GM12878 (cell line): ENCODE measurements at regions not wholly inside any gene's neighbourhood (a gene's known extent, or its start where the extent isn't known, plus 50 kb on each side); places are given as distances from the start of the nearest gene placed in this dataset.
A peak's percentile ranks its signal among the peaks of the same experiment; 100 is the strongest.

Experiments
- NR2C1 ChIP-seq: fragments of 450-650 bp; IDR thresholded peaks from 2 replicates; pipeline ENCODE4 v1.6.1; 2017; ENCODE audit warnings: antibody characterized with exemption, mild to moderate bottlenecking, moderate library complexity
- NR2C2 ChIP-seq: IDR thresholded peaks from 2 replicates; pipeline ENCODE4 v1.6.1; 2011; ENCODE audit warnings: borderline replicate concordance, low read depth; ENCODE audit not compliant: control insufficient read depth, insufficient read length
- POLR2A ChIP-seq: IDR thresholded peaks from 2 replicates; pipeline ENCODE4 v1.6.1; 2011; ENCODE audit warnings: low read depth, mild to moderate bottlenecking, low read length
- POLR2AphosphoS2 ChIP-seq: IDR thresholded peaks from 2 replicates; pipeline ENCODE4 v1.6.1; 2011; ENCODE audit warnings: low read depth, mild to moderate bottlenecking, low read length, improper control_type of control experiment, moderate library complexity
- REST ChIP-seq: IDR thresholded peaks from 2 replicates; pipeline ENCODE4 v1.6.1; 2012; ENCODE audit warnings: mild to moderate bottlenecking, low read depth, low read length
- RFX5 ChIP-seq: IDR thresholded peaks from 2 replicates; pipeline ENCODE4 v1.6.1; 2011; ENCODE audit warnings: low read depth, low read length, improper control_type of control experiment
- ZNF274 ChIP-seq: IDR thresholded peaks from one replicate; pipeline ENCODE4 v1.8.0; 2011; ENCODE audit not compliant: insufficient read length, insufficient read depth

GRCh38 chr17:13940858-13941665, 128.2 kb upstream of the COX10 start:
- TF ChIP-seq NR2C2: no peak
- TF ChIP-seq POLR2A: no peak
- no peak for TF ChIP-seq RFX5
- no peak for TF ChIP-seq POLR2AphosphoS2
- TF ChIP-seq REST: no peak
- no peak for TF ChIP-seq ZNF274
- peak; percentile 34; the same call in 1 of the 2 replicates for TF ChIP-seq NR2C1
